WTC11 (cell line): ENCODE measurements at regions not wholly inside any gene's neighbourhood (a gene's known extent, or its start where the extent isn't known, plus 50 kb on each side); places are given as distances from the start of the nearest gene placed in this dataset.

Source experiments
- ATAC-seq: fragments of 200-7000 bp; cut with Tn5 transposase; 2 replicates; pipeline ENCODE4 v1.10.0; 2021; ENCODE audit warnings: mild to moderate bottlenecking, moderate library complexity
- CTCF ChIA-PET: fragments of 300-600 bp; sonication (Branson Sonifier 250); formaldehyde crosslinking; loops from one replicate; lab custom pipeline; 2021; ENCODE audit warnings: antibody characterized with exemption; lab: Charles Lee
- POLR2A ChIA-PET: fragments of 350-600 bp; sonication (Branson Sonifier 250); formaldehyde crosslinking; loops from one replicate; lab custom pipeline; 2021; ENCODE audit warnings: antibody characterized with exemption; lab: Charles Lee
- DNase-seq: peaks from one replicate; pipeline ENCODE4 v3.0.0; 2021; ENCODE audit warnings: low spot score
- H3K27ac Mint-ChIP-seq: 2 replicates; pipeline ENCODE4 v1.8.0; 2021; ENCODE audit warnings: mixed read lengths
- H3K27me3 Mint-ChIP-seq: 2 replicates; pipeline ENCODE4 v1.8.0; 2021; ENCODE audit warnings: low read depth, mild to moderate bottlenecking, moderate library complexity, mixed read lengths
- H3K36me3 Mint-ChIP-seq: 2 replicates; pipeline ENCODE4 v1.8.0; 2021; ENCODE audit warnings: mixed read lengths
- H3K4me1 Mint-ChIP-seq: 2 replicates; pipeline ENCODE4 v1.8.0; 2022; ENCODE audit warnings: mixed read lengths
- H3K4me3 Mint-ChIP-seq: 2 replicates; pipeline ENCODE4 v1.8.0; 2021; ENCODE audit warnings: mild to moderate bottlenecking, moderate library complexity, mixed read lengths
- H3K9me3 Mint-ChIP-seq: 2 replicates; pipeline ENCODE4 v1.8.0; 2021; ENCODE audit warnings: mixed read lengths
- ARID4B ChIP-seq: sonication (generic); formaldehyde crosslinking; IDR thresholded peaks from 2 replicates; pipeline ENCODE4 v1.8.0; 2023; ENCODE audit warnings: missing genetic modification reagents, mild to moderate bottlenecking, borderline replicate concordance
- CREM ChIP-seq: sonication (generic); formaldehyde crosslinking; IDR thresholded peaks from 2 replicates; pipeline ENCODE4 v1.8.1; 2022; ENCODE audit warnings: mild to moderate bottlenecking, missing genetic modification reagents, moderate library complexity
- CTCF ChIP-seq: fragments of 200-600 bp; IDR thresholded peaks from 2 replicates; pipeline ENCODE4 v1.8.0; 2022; ENCODE audit warnings: antibody characterized with exemption
- EMX1 ChIP-seq: fragments of 250-450 bp; sonication (Bioruptor Pico); IDR thresholded peaks from 2 replicates; pipeline ENCODE4 v1.8.0; 2021; ENCODE audit warnings: mild to moderate bottlenecking
- ESRRA ChIP-seq: sonication (generic); formaldehyde crosslinking; IDR thresholded peaks from 2 replicates; pipeline ENCODE4 v1.8.1; 2022; ENCODE audit warnings: mild to moderate bottlenecking, missing genetic modification reagents, borderline replicate concordance
- ETV6 ChIP-seq: sonication (generic); formaldehyde crosslinking; IDR thresholded peaks from 2 replicates; pipeline ENCODE4 v1.8.1; 2022; ENCODE audit warnings: mild to moderate bottlenecking, missing genetic modification reagents
- HMGXB4 ChIP-seq: sonication (generic); formaldehyde crosslinking; IDR thresholded peaks from 2 replicates; pipeline ENCODE4 v1.8.1; 2023; ENCODE audit warnings: mild to moderate bottlenecking, moderate library complexity, missing genetic modification reagents
- KAT7 ChIP-seq: sonication (generic); formaldehyde crosslinking; IDR thresholded peaks from 2 replicates; pipeline ENCODE4 v1.8.1; 2023; ENCODE audit warnings: missing genetic modification reagents, mild to moderate bottlenecking, borderline replicate concordance
- MAX ChIP-seq: sonication (generic); formaldehyde crosslinking; IDR thresholded peaks from 2 replicates; pipeline ENCODE4 v1.8.0; 2022; ENCODE audit warnings: mild to moderate bottlenecking, missing genetic modification reagents
- NFATC4 ChIP-seq: fragments of 250-450 bp; sonication (Bioruptor Pico); IDR thresholded peaks from 2 replicates; pipeline ENCODE4 v1.9.0; 2021; ENCODE audit warnings: mild to moderate bottlenecking
- NR1H2 ChIP-seq: sonication (generic); formaldehyde crosslinking; IDR thresholded peaks from 2 replicates; pipeline ENCODE4 v1.9.0; 2021; ENCODE audit warnings: mild to moderate bottlenecking, moderate library complexity, missing genetic modification reagents
- PRRX2 ChIP-seq: fragments of 250-450 bp; sonication (Bioruptor Pico); IDR thresholded peaks from 2 replicates; pipeline ENCODE4 v1.8.0; 2021; ENCODE audit warnings: mild to moderate bottlenecking
- RELA ChIP-seq: sonication (generic); formaldehyde crosslinking; IDR thresholded peaks from 2 replicates; pipeline ENCODE4 v1.8.1; 2022; ENCODE audit warnings: missing genetic modification reagents, mild to moderate bottlenecking, borderline replicate concordance
- SMAD4 ChIP-seq: sonication (generic); formaldehyde crosslinking; IDR thresholded peaks from 2 replicates; pipeline ENCODE4 v1.8.0; 2022; ENCODE audit warnings: mild to moderate bottlenecking, missing genetic modification reagents
- TCF7 ChIP-seq: sonication (generic); formaldehyde crosslinking; IDR thresholded peaks from 2 replicates; pipeline ENCODE4 v1.8.0; 2022; ENCODE audit warnings: mild to moderate bottlenecking, low read depth, missing genetic modification reagents, moderate library complexity
- TEAD1 ChIP-seq: sonication (generic); formaldehyde crosslinking; IDR thresholded peaks from 2 replicates; pipeline ENCODE4 v1.8.0; 2022; ENCODE audit warnings: mild to moderate bottlenecking, missing genetic modification reagents
- ZBTB21 ChIP-seq: sonication (generic); formaldehyde crosslinking; IDR thresholded peaks from 2 replicates; pipeline ENCODE4 v1.8.1; 2023; ENCODE audit warnings: mild to moderate bottlenecking, missing genetic modification reagents, borderline replicate concordance
- ZNF317 ChIP-seq: sonication (generic); formaldehyde crosslinking; IDR thresholded peaks from 2 replicates; pipeline ENCODE4 v1.8.1; 2023; ENCODE audit warnings: low read depth, mild to moderate bottlenecking, moderate library complexity, missing genetic modification reagents, borderline replicate concordance
- TF ChIP-seq, protein P1 (sequence below): sonication (generic); formaldehyde crosslinking; IDR thresholded peaks from 2 replicates; pipeline ENCODE4 v1.8.1; 2022; ENCODE audit warnings: low read depth, missing genetic modification reagents, borderline replicate concordance
- TF ChIP-seq, protein P2 (sequence below): sonication (generic); formaldehyde crosslinking; IDR thresholded peaks from 2 replicates; pipeline ENCODE4 v1.8.0; 2022; ENCODE audit warnings: mild to moderate bottlenecking, missing genetic modification reagents
- TF ChIP-seq, protein P3 (sequence below): sonication (generic); formaldehyde crosslinking; conservative IDR thresholded peaks from 2 replicates; pipeline ENCODE4 v1.8.1; 2022; ENCODE audit warnings: mild to moderate bottlenecking, missing genetic modification reagents

DNA sequence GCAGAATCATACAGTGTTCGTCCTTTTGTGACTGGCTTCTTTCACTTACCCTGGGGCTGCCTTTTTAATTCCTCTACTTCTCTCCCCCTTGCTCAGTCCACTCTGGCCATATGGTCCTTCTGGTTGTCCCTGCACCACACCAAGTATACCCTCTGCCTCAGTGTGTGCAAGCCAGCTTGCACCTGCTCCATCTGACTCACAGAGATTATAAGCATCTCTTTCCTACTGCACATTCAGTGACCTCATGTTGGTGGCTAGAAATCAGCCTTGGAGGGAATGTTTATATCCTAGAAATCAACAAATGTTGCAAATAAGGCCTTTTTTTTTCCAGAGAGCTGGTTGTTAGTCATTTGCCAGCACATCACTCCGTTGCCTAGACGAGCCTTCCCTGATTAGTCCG is 67.5 kb upstream of the C10orf90 start:
- Mint-ChIP-seq H3K4me1 (peaks cover 5% of the 10 kb centered on the region), H3K27me3 (no peaks in the 10 kb centered on the region; the same call in 1 of the 2 replicates), H3K4me3 (no peak overlapping the region), H3K27ac (no peak overlapping the region), H3K36me3 (no peaks in the 10 kb centered on the region), H3K9me3 (no peaks in the 10 kb centered on the region)
- DNase-seq, result no peak
- POLR2A ChIA-PET, result no interaction called here
- CTCF ChIA-PET, result no interaction called here
- no peak for ATAC-seq
- TF ChIP-seq ESRRA (no peak), CTCF (no peak), MAX (CRISPR knock-in tag) (no peak), HMGXB4 (CRISPR knock-in tag) (no peak), RELA (CRISPR knock-in tag) (no peak), ZBTB21 (no peak), SMAD4 (CRISPR knock-in tag) (no peak), CREM (no peak), ZNF317 (no peak), KAT7 (CRISPR knock-in tag) (no peak)
- TF ChIP-seq, protein P1, sequence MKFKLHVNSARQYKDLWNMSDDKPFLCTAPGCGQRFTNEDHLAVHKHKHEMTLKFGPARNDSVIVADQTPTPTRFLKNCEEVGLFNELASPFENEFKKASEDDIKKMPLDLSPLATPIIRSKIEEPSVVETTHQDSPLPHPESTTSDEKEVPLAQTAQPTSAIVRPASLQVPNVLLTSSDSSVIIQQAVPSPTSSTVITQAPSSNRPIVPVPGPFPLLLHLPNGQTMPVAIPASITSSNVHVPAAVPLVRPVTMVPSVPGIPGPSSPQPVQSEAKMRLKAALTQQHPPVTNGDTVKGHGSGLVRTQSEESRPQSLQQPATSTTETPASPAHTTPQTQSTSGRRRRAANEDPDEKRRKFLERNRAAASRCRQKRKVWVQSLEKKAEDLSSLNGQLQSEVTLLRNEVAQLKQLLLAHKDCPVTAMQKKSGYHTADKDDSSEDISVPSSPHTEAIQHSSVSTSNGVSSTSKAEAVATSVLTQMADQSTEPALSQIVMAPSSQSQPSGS (CRISPR knock-in tag), result no peak
- TF ChIP-seq, protein P2, sequence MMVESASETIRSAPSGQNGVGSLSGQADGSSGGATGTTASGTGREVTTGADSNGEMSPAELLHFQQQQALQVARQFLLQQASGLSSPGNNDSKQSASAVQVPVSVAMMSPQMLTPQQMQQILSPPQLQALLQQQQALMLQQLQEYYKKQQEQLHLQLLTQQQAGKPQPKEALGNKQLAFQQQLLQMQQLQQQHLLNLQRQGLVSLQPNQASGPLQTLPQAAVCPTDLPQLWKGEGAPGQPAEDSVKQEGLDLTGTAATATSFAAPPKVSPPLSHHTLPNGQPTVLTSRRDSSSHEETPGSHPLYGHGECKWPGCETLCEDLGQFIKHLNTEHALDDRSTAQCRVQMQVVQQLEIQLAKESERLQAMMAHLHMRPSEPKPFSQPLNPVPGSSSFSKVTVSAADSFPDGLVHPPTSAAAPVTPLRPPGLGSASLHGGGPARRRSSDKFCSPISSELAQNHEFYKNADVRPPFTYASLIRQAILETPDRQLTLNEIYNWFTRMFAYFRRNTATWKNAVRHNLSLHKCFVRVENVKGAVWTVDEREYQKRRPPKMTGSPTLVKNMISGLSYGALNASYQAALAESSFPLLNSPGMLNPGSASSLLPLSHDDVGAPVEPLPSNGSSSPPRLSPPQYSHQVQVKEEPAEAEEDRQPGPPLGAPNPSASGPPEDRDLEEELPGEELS (CRISPR knock-in tag), result no peak
- TF ChIP-seq, protein P3, sequence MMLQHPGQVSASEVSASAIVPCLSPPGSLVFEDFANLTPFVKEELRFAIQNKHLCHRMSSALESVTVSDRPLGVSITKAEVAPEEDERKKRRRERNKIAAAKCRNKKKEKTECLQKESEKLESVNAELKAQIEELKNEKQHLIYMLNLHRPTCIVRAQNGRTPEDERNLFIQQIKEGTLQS, result no peak
- TF ChIP-seq, all 79 proteins: peak for 0

GRCh38 chr10:126744571-126744970 is 74.1 kb upstream of the C10orf90 start:
- Mint-ChIP-seq H3K27me3 (no peaks in the 10 kb centered on the region; the same call in 1 of the 2 replicates), H3K4me1 (no peaks in the 10 kb centered on the region), H3K4me3 (no peak overlapping the region), H3K27ac (no peak overlapping the region)
- DNase-seq, result no peak
- POLR2A ChIA-PET, result no interaction called here
- TF ChIP-seq EMX1 (CRISPR knock-in tag) (no peak), ETV6 (CRISPR knock-in tag) (no peak), TCF7 (no peak), NFATC4 (CRISPR knock-in tag) (no peak), NR1H2 (CRISPR knock-in tag) (no peak), ESRRA (no peak), PRRX2 (CRISPR knock-in tag) (no peak), TEAD1 (CRISPR knock-in tag) (no peak), ARID4B (CRISPR knock-in tag) (no peak)
- TF ChIP-seq, all 79 proteins: peak for 0
- Mint-ChIP-seq H3K36me3 (no peaks in the 10 kb centered on the region), H3K9me3 (0 out of 2 replicates have a peak, but pooled peaks cover 5% of the 10 kb centered on the region)
- ATAC-seq, result no peak
- CTCF ChIA-PET, result no interaction called here
